ENCODE measurements at regions not wholly inside any gene's neighbourhood (a gene's known extent, or its start where the extent isn't known, plus 50 kb on each side); places are given as distances from the start of the nearest gene placed in this dataset.
A peak's percentile ranks its signal among the peaks of the same experiment; 100 is the strongest.
"Not testable (repeated sequence)": the region's sequence is repeated elsewhere in the genome, so short reads cannot be mapped to it uniquely, and the experiment has no call there.

GRCh38 chr11:88061111-88061510 lies 114.1 kb downstream of the RAB38 start:
- Histone ChIP-seq H3K27ac (ENCODE audit: low read length) (no peak overlapping the region), H3K4me3 (ENCODE audit: low read length) (no peak overlapping the region), H3K4me1 (ENCODE audit: insufficient read depth, low read length) (0 out of 2 replicates have a peak, but pooled peaks cover 2% of the 10 kb centered on the region)

GRCh38 chr11:88059326-88059725 lies 115.9 kb downstream of the RAB38 start:
- Histone ChIP-seq H3K9me3 (ENCODE audit: insufficient read depth, low read depth, low read length) (no peaks in the 10 kb centered on the region), H3K36me3 (ENCODE audit: insufficient read depth, low read depth, low read length) (no peaks in the 10 kb centered on the region), H3K4me3 (ENCODE audit: low read length) (no peak overlapping the region), H3K9ac (ENCODE audit: low read depth, low read length) (no peak overlapping the region), H3K27ac (ENCODE audit: low read length) (no peak overlapping the region), H3K4me1 (ENCODE audit: insufficient read depth, low read length) (0 out of 2 replicates have a peak, but pooled peaks cover 2% of the 10 kb centered on the region), H3K27me3 (ENCODE audit: insufficient read depth, low read length) (no peaks in the 10 kb centered on the region)

More at GRCh38 chr11:88061111-88061510, 114.1 kb downstream of the RAB38 start:
- Histone ChIP-seq H3K36me3 (ENCODE audit: insufficient read depth, low read depth, low read length) (no peaks in the 10 kb centered on the region), H3K27me3 (ENCODE audit: insufficient read depth, low read length) (no peaks in the 10 kb centered on the region), H3K9ac (ENCODE audit: low read depth, low read length) (no peak overlapping the region), H3K9me3 (ENCODE audit: insufficient read depth, low read depth, low read length) (no peaks in the 10 kb centered on the region)

DNA sequence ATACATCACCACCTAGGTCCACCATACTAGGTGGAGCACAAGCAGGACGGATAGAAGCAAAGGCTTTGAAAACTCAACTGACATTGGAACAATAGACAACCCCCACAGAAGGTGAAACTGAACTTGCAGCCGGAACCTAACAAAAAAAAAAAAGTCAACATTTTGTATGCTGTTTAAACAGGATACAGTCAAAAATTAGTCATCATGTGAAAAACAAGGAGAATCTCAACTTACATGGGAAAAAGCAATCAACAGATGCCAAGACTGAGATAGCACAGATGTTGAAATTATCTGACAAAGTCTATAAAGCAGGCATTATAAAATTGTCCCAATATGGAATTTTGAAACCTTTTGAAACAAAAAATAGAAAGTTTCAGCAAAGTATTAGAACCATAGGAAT lies 123.8 kb downstream of the RAB38 start:
- no peak overlapping the region for H3K9ac ChIP-seq (ENCODE audit: low read depth, low read length)
- no peak overlapping the region for H3K4me3 ChIP-seq (ENCODE audit: low read length)
- no peaks in the 10 kb centered on the region for H3K27me3 ChIP-seq (ENCODE audit: insufficient read depth, low read length)
- no peaks in the 10 kb centered on the region for H3K36me3 ChIP-seq (ENCODE audit: insufficient read depth, low read depth, low read length)
- H3K27ac ChIP-seq (ENCODE audit: low read length), result no peak overlapping the region
- H3K9me3 ChIP-seq (ENCODE audit: insufficient read depth, low read depth, low read length), result no peaks in the 10 kb centered on the region
- H3K4me1 ChIP-seq (ENCODE audit: insufficient read depth, low read length), result no peaks in the 10 kb centered on the region

GRCh38 chr11:88050247-88050646 lies 125.0 kb downstream of the RAB38 start:
- Histone ChIP-seq H3K9ac (ENCODE audit: low read depth, low read length) (no peak overlapping the region), H3K36me3 (ENCODE audit: insufficient read depth, low read depth, low read length) (no peaks in the 10 kb centered on the region), H3K27ac (ENCODE audit: low read length) (no peak overlapping the region), H3K4me1 (ENCODE audit: insufficient read depth, low read length) (no peaks in the 10 kb centered on the region), H3K4me3 (ENCODE audit: low read length) (no peak overlapping the region), H3K27me3 (ENCODE audit: insufficient read depth, low read length) (no peaks in the 10 kb centered on the region), H3K9me3 (ENCODE audit: insufficient read depth, low read depth, low read length) (no peaks in the 10 kb centered on the region)

DNA sequence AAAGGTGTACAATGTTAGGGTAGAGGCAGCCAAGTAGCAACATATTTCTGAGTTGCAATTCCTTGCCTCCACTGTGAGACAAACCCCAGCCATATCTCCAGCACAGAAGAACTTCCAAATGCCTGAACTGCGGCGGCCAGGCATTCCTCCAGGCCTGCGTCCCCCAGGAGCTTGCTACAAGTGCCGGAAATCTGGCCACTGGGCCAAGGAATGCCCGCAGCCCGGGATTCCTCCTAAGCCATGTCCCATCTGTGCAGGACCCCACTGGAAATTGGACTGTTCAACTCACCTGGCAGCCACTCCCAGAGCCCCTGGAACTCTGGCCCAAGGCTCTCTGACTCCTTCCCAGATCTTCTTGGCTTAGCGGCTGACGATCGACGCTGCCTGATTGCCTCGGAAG lies 130.0 kb downstream of the RAB38 start:
- H3K4me3 ChIP-seq (ENCODE audit: low read length); H3K9me3 ChIP-seq (ENCODE audit: insufficient read depth, low read depth, low read length); H3K9ac ChIP-seq (ENCODE audit: low read depth, low read length); H3K27me3 ChIP-seq (ENCODE audit: insufficient read depth, low read length); H3K27ac ChIP-seq (ENCODE audit: low read length); H3K36me3 ChIP-seq (ENCODE audit: insufficient read depth, low read depth, low read length): not testable (repeated sequence)
- peaks cover 11% of the 10 kb centered on the region for H3K4me1 ChIP-seq (ENCODE audit: insufficient read depth, low read length)

DNA sequence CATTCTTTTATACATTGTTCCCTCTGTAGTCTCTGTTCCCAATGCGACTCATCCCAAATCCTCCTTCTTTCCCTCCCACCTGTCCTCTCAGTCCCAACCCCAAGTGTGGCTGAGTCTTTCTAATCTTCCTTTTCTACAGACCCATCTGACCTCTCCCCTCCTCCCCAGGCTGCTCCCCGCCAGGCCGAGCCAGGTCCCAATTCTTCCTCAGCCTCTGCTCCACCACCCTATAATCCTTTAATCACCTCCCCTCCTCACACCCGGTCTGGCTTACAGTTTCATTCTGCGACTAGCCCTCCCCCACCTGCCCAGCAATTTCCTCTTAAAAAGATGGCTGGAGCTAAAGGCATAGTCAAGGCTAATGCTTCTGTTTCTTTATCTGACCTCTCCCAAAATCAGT lies 130.6 kb downstream of the RAB38 start:
- H3K36me3 ChIP-seq (ENCODE audit: insufficient read depth, low read depth, low read length); H3K9me3 ChIP-seq (ENCODE audit: insufficient read depth, low read depth, low read length); H3K9ac ChIP-seq (ENCODE audit: low read depth, low read length); H3K27ac ChIP-seq (ENCODE audit: low read length); H3K4me3 ChIP-seq (ENCODE audit: low read length); H3K27me3 ChIP-seq (ENCODE audit: insufficient read depth, low read length): not testable (repeated sequence)
- peaks cover 11% of the 10 kb centered on the region for H3K4me1 ChIP-seq (ENCODE audit: insufficient read depth, low read length)

GRCh38 chr11:88043149-88043548 lies 132.1 kb downstream of the RAB38 start:
- H3K9ac ChIP-seq (ENCODE audit: low read depth, low read length), result peak overlapping the region; percentile 14; the same call in 1 of the 2 replicates
- H3K4me1 ChIP-seq (ENCODE audit: insufficient read depth, low read length), result peaks cover 11% of the 10 kb centered on the region
- no peak overlapping the region for H3K4me3 ChIP-seq (ENCODE audit: low read length)
- H3K27ac ChIP-seq (ENCODE audit: low read length), result no peak overlapping the region
- H3K36me3 ChIP-seq (ENCODE audit: insufficient read depth, low read depth, low read length), result no peaks in the 10 kb centered on the region
- H3K9me3 ChIP-seq (ENCODE audit: insufficient read depth, low read depth, low read length), result no peaks in the 10 kb centered on the region
- no peaks in the 10 kb centered on the region for H3K27me3 ChIP-seq (ENCODE audit: insufficient read depth, low read length)

DNA sequence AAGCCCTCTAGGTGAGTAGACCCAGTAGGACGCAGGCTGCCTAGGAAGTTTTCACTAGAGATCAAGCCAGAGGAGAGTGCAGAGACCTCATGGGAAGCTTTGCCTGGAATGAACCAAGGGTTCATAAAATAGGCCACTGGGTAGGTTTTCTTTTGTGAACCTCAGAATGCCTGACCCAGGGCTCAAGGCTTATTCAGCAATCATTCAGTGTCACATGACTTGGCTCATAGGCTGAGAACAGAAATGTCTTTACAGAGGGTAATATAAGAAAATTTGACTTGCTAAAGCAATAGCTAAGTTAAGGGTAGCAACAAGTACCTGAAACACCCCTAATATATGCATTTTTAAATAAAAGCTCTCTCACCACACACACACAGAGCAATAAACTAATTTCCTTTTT lies 132.6 kb downstream of the RAB38 start:
- Histone ChIP-seq H3K4me1 (ENCODE audit: insufficient read depth, low read length) (peaks cover 11% of the 10 kb centered on the region), H3K36me3 (ENCODE audit: insufficient read depth, low read depth, low read length) (no peaks in the 10 kb centered on the region), H3K9ac (ENCODE audit: low read depth, low read length) (peak overlapping the region; percentile 14; the same call in 1 of the 2 replicates), H3K27me3 (ENCODE audit: insufficient read depth, low read length) (no peaks in the 10 kb centered on the region), H3K27ac (ENCODE audit: low read length) (no peak overlapping the region), H3K4me3 (ENCODE audit: low read length) (no peak overlapping the region), H3K9me3 (ENCODE audit: insufficient read depth, low read depth, low read length) (no peaks in the 10 kb centered on the region)

- no peaks in the 10 kb centered on the region for H3K36me3 ChIP-seq (ENCODE audit: insufficient read depth, low read depth, low read length)
- H3K9ac ChIP-seq (ENCODE audit: low read depth, low read length), result no peak overlapping the region
- H3K27ac ChIP-seq (ENCODE audit: low read length), result no peak overlapping the region
- H3K4me3 ChIP-seq (ENCODE audit: low read length), result no peak overlapping the region
- no peaks in the 10 kb centered on the region for H3K27me3 ChIP-seq (ENCODE audit: insufficient read depth, low read length)
- no peaks in the 10 kb centered on the region for H3K9me3 ChIP-seq (ENCODE audit: insufficient read depth, low read depth, low read length)
- H3K4me1 ChIP-seq (ENCODE audit: insufficient read depth, low read length), result peaks cover 11% of the 10 kb centered on the region
These were observed 133.0 kb downstream of the RAB38 start for GRCh38 chr11:88042238-88042637.

DNA sequence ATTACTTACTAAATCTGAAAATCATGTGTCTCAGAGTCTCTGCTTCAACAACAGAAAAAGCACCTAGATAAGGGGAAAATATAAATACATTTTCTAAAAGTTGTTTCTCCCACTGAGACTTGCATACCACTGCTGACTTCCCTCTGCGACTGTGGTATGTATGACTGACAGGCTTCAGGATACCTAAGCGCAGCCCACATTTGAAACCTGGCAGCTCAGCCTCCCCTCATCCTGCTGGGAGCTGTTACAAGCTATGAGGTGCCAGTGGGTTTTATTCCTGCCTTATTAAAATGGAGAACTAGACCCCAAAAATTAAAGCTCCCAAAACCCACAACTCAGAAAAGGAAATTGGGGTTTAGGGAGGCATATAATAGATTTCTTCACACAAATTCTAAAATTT lies 133.6 kb downstream of the RAB38 start:
- Histone ChIP-seq H3K4me3 (ENCODE audit: low read length) (no peak overlapping the region), H3K27ac (ENCODE audit: low read length) (no peak overlapping the region), H3K36me3 (ENCODE audit: insufficient read depth, low read depth, low read length) (no peaks in the 10 kb centered on the region), H3K4me1 (ENCODE audit: insufficient read depth, low read length) (peaks cover 11% of the 10 kb centered on the region), H3K9me3 (ENCODE audit: insufficient read depth, low read depth, low read length) (no peaks in the 10 kb centered on the region), H3K27me3 (ENCODE audit: insufficient read depth, low read length) (no peaks in the 10 kb centered on the region), H3K9ac (ENCODE audit: low read depth, low read length) (no peak overlapping the region)

- no peaks in the 10 kb centered on the region for H3K27me3 ChIP-seq (ENCODE audit: insufficient read depth, low read length)
- H3K9me3 ChIP-seq (ENCODE audit: insufficient read depth, low read depth, low read length), result no peaks in the 10 kb centered on the region
- no peak overlapping the region for H3K4me3 ChIP-seq (ENCODE audit: low read length)
- peaks cover 11% of the 10 kb centered on the region for H3K4me1 ChIP-seq (ENCODE audit: insufficient read depth, low read length)
- H3K36me3 ChIP-seq (ENCODE audit: insufficient read depth, low read depth, low read length), result no peaks in the 10 kb centered on the region
- no peak overlapping the region for H3K9ac ChIP-seq (ENCODE audit: low read depth, low read length)
- H3K27ac ChIP-seq (ENCODE audit: low read length), result no peak overlapping the region
These were observed 135.1 kb downstream of the RAB38 start for GRCh38 chr11:88040148-88040496.

DNA sequence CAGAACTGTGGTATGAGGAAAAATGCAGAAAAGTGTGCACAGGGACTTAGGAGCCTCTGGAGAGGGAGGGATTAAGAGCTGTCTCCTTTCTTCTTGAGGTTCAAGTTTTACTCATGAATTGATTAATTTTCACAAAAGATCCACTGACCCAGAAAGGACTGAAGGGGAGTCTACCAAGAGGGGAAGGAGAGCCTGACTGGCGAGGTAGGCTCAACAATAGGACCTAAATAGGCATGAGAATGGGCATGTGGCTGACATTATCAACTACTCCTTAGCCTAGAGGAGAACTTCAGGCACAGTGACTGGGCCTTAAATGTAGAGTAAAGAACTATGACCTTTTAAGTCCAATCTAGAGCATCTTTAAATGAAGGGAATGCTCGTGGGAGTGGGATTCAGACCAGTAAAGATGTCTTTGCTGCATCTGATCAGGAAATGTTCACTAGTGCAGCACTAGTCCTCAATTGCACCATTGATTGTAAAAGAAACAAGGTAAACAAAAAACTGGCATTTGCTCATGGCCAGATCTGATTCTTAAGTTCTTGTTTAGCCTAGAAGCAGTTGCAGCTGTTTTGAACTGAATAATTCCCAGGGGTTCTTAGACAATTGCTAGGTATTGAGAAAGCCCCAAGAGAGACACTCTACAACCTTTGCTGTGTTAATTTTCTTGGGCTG lies 135.6 kb downstream of the RAB38 start:
- Histone ChIP-seq H3K4me3 (ENCODE audit: low read length) (no peak overlapping the region), H3K9ac (ENCODE audit: low read depth, low read length) (no peak overlapping the region), H3K27me3 (ENCODE audit: insufficient read depth, low read length) (no peaks in the 10 kb centered on the region), H3K36me3 (ENCODE audit: insufficient read depth, low read depth, low read length) (no peaks in the 10 kb centered on the region), H3K9me3 (ENCODE audit: insufficient read depth, low read depth, low read length) (no peaks in the 10 kb centered on the region), H3K27ac (ENCODE audit: low read length) (no peak overlapping the region), H3K4me1 (ENCODE audit: insufficient read depth, low read length) (peaks cover 11% of the 10 kb centered on the region)
